ENCODE measurements at regions not wholly inside any gene's neighbourhood (a gene's known extent, or its start where the extent isn't known, plus 50 kb on each side); places are given as distances from the start of the nearest gene placed in this dataset.

GRCh38 chr3:176578316-176578715, 619.0 kb downstream of the TBL1XR1 start:
- Mint-ChIP-seq H3K4me3 (no peak overlapping the region), H3K9me3 (no peaks in the 10 kb centered on the region), H3K36me3 (no peaks in the 10 kb centered on the region), H3K27ac (no peak overlapping the region), H3K4me1 (ENCODE audit: low read depth) (no peaks in the 10 kb centered on the region), H3K27me3 (peaks cover 1% of the 10 kb centered on the region)
- ChIA-PET POLR2A (no interaction called here), CTCF (no interaction called here)
- intact Hi-C loops (cut with micrococcal nuclease): no loop called here
- no peak for DNase-seq

- Mint-ChIP-seq H3K27me3 (no peaks in the 10 kb centered on the region), H3K4me3 (no peak overlapping the region), H3K36me3 (no peaks in the 10 kb centered on the region), H3K27ac (no peak overlapping the region), H3K9me3 (no peaks in the 10 kb centered on the region), H3K4me1 (ENCODE audit: low read depth) (no peaks in the 10 kb centered on the region)
- no peak for DNase-seq
- POLR2A ChIA-PET: no interaction called here
- intact Hi-C loops (cut with micrococcal nuclease): no loop called here
- CTCF ChIA-PET: no interaction called here
These were observed 619.8 kb downstream of the TBL1XR1 start for GRCh38 chr3:176577447-176577846.

GRCh38 chr3:176574786-176575185, 622.5 kb downstream of the TBL1XR1 start:
- intact Hi-C loops (cut with micrococcal nuclease): no loop called here
- H3K36me3 Mint-ChIP-seq: no peaks in the 10 kb centered on the region
- DNase-seq: no peak
- no peaks in the 10 kb centered on the region for H3K27me3 Mint-ChIP-seq
- no peak overlapping the region for H3K27ac Mint-ChIP-seq
- no peaks in the 10 kb centered on the region for H3K4me1 Mint-ChIP-seq (ENCODE audit: low read depth)
- H3K4me3 Mint-ChIP-seq: no peak overlapping the region
- ChIA-PET POLR2A (no interaction called here), CTCF (no interaction called here)
- H3K9me3 Mint-ChIP-seq: no peaks in the 10 kb centered on the region

- ChIA-PET POLR2A (no interaction called here), CTCF (no interaction called here)
- intact Hi-C loops (cut with micrococcal nuclease): no loop called here
- H3K27me3 Mint-ChIP-seq: peaks cover 2% of the 10 kb centered on the region
- no peak overlapping the region for H3K27ac Mint-ChIP-seq
- no peaks in the 10 kb centered on the region for H3K9me3 Mint-ChIP-seq
- no peak for DNase-seq
- no peak overlapping the region for H3K4me3 Mint-ChIP-seq
- no peaks in the 10 kb centered on the region for H3K36me3 Mint-ChIP-seq
- H3K4me1 Mint-ChIP-seq (ENCODE audit: low read depth): no peaks in the 10 kb centered on the region
These were observed 625.4 kb downstream of the TBL1XR1 start for GRCh38 chr3:176571926-176572325.

- intact Hi-C loops (cut with micrococcal nuclease): no loop called here
- Mint-ChIP-seq H3K4me1 (ENCODE audit: low read depth) (no peaks in the 10 kb centered on the region), H3K27me3 (peaks cover 2% of the 10 kb centered on the region), H3K4me3 (no peak overlapping the region), H3K36me3 (no peaks in the 10 kb centered on the region), H3K9me3 (no peaks in the 10 kb centered on the region), H3K27ac (no peak overlapping the region)
- DNase-seq: no peak
- CTCF ChIA-PET: no interaction called here
- POLR2A ChIA-PET: no interaction called here
These were observed 626.3 kb downstream of the TBL1XR1 start for GRCh38 chr3:176570992-176571391.

- no peak for DNase-seq
- H3K4me1 Mint-ChIP-seq (ENCODE audit: low read depth): no peaks in the 10 kb centered on the region
- H3K9me3 Mint-ChIP-seq: peaks cover 13% of the 10 kb centered on the region
- intact Hi-C loops (cut with micrococcal nuclease): no loop called here
- H3K27ac Mint-ChIP-seq: no peak overlapping the region
- no peaks in the 10 kb centered on the region for H3K36me3 Mint-ChIP-seq
- H3K27me3 Mint-ChIP-seq: peaks cover 2% of the 10 kb centered on the region
- ChIA-PET POLR2A (no interaction called here), CTCF (no interaction called here)
- H3K4me3 Mint-ChIP-seq: no peak overlapping the region
These were observed 629.1 kb downstream of the TBL1XR1 start for GRCh38 chr3:176568189-176568588.

- Mint-ChIP-seq H3K27me3 (peaks cover 2% of the 10 kb centered on the region), H3K36me3 (no peaks in the 10 kb centered on the region), H3K27ac (no peak overlapping the region), H3K4me1 (ENCODE audit: low read depth) (no peaks in the 10 kb centered on the region), H3K4me3 (no peak overlapping the region), H3K9me3 (peaks cover 15% of the 10 kb centered on the region)
- POLR2A ChIA-PET: no interaction called here
- intact Hi-C loops (cut with micrococcal nuclease): no loop called here
- CTCF ChIA-PET: no interaction called here
- DNase-seq: no peak
These were observed 630.5 kb downstream of the TBL1XR1 start for GRCh38 chr3:176566757-176567156.

- no peak for DNase-seq
- H3K4me1 Mint-ChIP-seq (ENCODE audit: low read depth): no peaks in the 10 kb centered on the region
- H3K36me3 Mint-ChIP-seq: no peaks in the 10 kb centered on the region
- CTCF ChIA-PET: no interaction called here
- H3K9me3 Mint-ChIP-seq: peaks cover 15% of the 10 kb centered on the region
- H3K27me3 Mint-ChIP-seq: no peaks in the 10 kb centered on the region
- no peak overlapping the region for H3K4me3 Mint-ChIP-seq
- POLR2A ChIA-PET: no interaction called here
- intact Hi-C loops (cut with micrococcal nuclease): no loop called here
- H3K27ac Mint-ChIP-seq: no peak overlapping the region
These were observed 635.0 kb downstream of the TBL1XR1 start for GRCh38 chr3:176562331-176562730.

GRCh38 chr3:176561826-176562225, 635.5 kb downstream of the TBL1XR1 start:
- H3K4me3 Mint-ChIP-seq: no peak overlapping the region
- no peaks in the 10 kb centered on the region for H3K27me3 Mint-ChIP-seq
- ChIA-PET CTCF (no interaction called here), POLR2A (no interaction called here)
- peaks cover 15% of the 10 kb centered on the region for H3K9me3 Mint-ChIP-seq
- DNase-seq: no peak
- H3K4me1 Mint-ChIP-seq (ENCODE audit: low read depth): no peaks in the 10 kb centered on the region
- H3K27ac Mint-ChIP-seq: no peak overlapping the region
- intact Hi-C loops (cut with micrococcal nuclease): no loop called here
- H3K36me3 Mint-ChIP-seq: no peaks in the 10 kb centered on the region

- Mint-ChIP-seq H3K4me3 (no peak overlapping the region), H3K27ac (no peak overlapping the region), H3K36me3 (no peaks in the 10 kb centered on the region), H3K9me3 (no peaks in the 10 kb centered on the region), H3K27me3 (no peaks in the 10 kb centered on the region), H3K4me1 (ENCODE audit: low read depth) (no peaks in the 10 kb centered on the region)
- ChIA-PET POLR2A (no interaction called here), CTCF (no interaction called here)
- DNase-seq: no peak
- intact Hi-C loops (cut with micrococcal nuclease): no loop called here
These were observed 642.3 kb downstream of the TBL1XR1 start for GRCh38 chr3:176554791-176555654.

- H3K9me3 Mint-ChIP-seq: no peaks in the 10 kb centered on the region
- H3K4me1 Mint-ChIP-seq (ENCODE audit: low read depth): no peaks in the 10 kb centered on the region
- H3K36me3 Mint-ChIP-seq: no peaks in the 10 kb centered on the region
- no peak overlapping the region for H3K27ac Mint-ChIP-seq
- intact Hi-C loops (cut with micrococcal nuclease): no loop called here
- no peak for DNase-seq
- H3K27me3 Mint-ChIP-seq: no peaks in the 10 kb centered on the region
- CTCF ChIA-PET: no interaction called here
- H3K4me3 Mint-ChIP-seq: no peak overlapping the region
- POLR2A ChIA-PET: no interaction called here
These were observed 643.0 kb downstream of the TBL1XR1 start for GRCh38 chr3:176554264-176554663.

GRCh38 chr3:176526942-176527341, 670.3 kb downstream of the TBL1XR1 start:
- peaks cover 8% of the 10 kb centered on the region for H3K9me3 Mint-ChIP-seq
- ChIA-PET POLR2A (no interaction called here), CTCF (no interaction called here)
- no peak overlapping the region for H3K4me3 Mint-ChIP-seq
- H3K27me3 Mint-ChIP-seq: peaks cover 4% of the 10 kb centered on the region
- H3K4me1 Mint-ChIP-seq (ENCODE audit: low read depth): no peaks in the 10 kb centered on the region
- no peak overlapping the region for H3K27ac Mint-ChIP-seq
- no peaks in the 10 kb centered on the region for H3K36me3 Mint-ChIP-seq
- intact Hi-C loops (cut with micrococcal nuclease): no loop called here
- no peak for DNase-seq

GRCh38 chr3:176526225-176526624, 671.1 kb downstream of the TBL1XR1 start:
- peaks cover 8% of the 10 kb centered on the region for H3K9me3 Mint-ChIP-seq
- H3K27me3 Mint-ChIP-seq: peaks cover 4% of the 10 kb centered on the region
- H3K4me1 Mint-ChIP-seq (ENCODE audit: low read depth): no peaks in the 10 kb centered on the region
- ChIA-PET CTCF (no interaction called here), POLR2A (no interaction called here)
- H3K36me3 Mint-ChIP-seq: no peaks in the 10 kb centered on the region
- no peak for DNase-seq
- intact Hi-C loops (cut with micrococcal nuclease): no loop called here
- H3K4me3 Mint-ChIP-seq: no peak overlapping the region
- H3K27ac Mint-ChIP-seq: no peak overlapping the region
